Osteoblast (primary cell): ENCODE measurements at regions not wholly inside any gene's neighbourhood (a gene's known extent, or its start where the extent isn't known, plus 50 kb on each side); places are given as distances from the start of the nearest gene placed in this dataset.

Experiments used
- DNase-seq: peaks from one replicate; pipeline ENCODE4 v3.0.0; 2011; ENCODE audit warnings: low spot score, mixed read lengths; ENCODE audit not compliant: insufficient read length; ENCODE audit errors: missing footprints
- H2AFZ ChIP-seq: 2 replicates; pipeline ENCODE4 v1.6.0; 2011; ENCODE audit warnings: mild to moderate bottlenecking, low read length
- H3K27ac ChIP-seq: 2 replicates; pipeline ENCODE4 v1.5.1; 2011; ENCODE audit warnings: mild to moderate bottlenecking, low read depth, low read length, moderate library complexity
- H3K27me3 ChIP-seq: 2 replicates; pipeline ENCODE4 v1.6.0; 2012; ENCODE audit warnings: mild to moderate bottlenecking, control low read depth, inconsistent platforms, low read length, moderate library complexity; ENCODE audit not compliant: insufficient read depth
- H3K36me3 ChIP-seq: 2 replicates; pipeline ENCODE4 v1.5.1; 2011; ENCODE audit warnings: mild to moderate bottlenecking, low read length, control low read depth, moderate library complexity; ENCODE audit not compliant: insufficient read depth
- H3K4me1 ChIP-seq: 2 replicates; pipeline ENCODE4 v1.5.1; 2011; ENCODE audit warnings: mild to moderate bottlenecking, low read length, control low read depth, moderate library complexity; ENCODE audit not compliant: insufficient read depth
- H3K4me2 ChIP-seq: 2 replicates; pipeline ENCODE4 v1.6.0; 2011; ENCODE audit warnings: mild to moderate bottlenecking, low read length; ENCODE audit not compliant: insufficient read depth
- H3K4me3 ChIP-seq: fragments of 200-600 bp; sonication (generic); 3 replicates; pipeline ENCODE4 v1.5.1; 2012; ENCODE audit warnings: mild to moderate bottlenecking, low read length, inconsistent platforms; ENCODE audit not compliant: insufficient read depth
- H3K79me2 ChIP-seq: 2 replicates; pipeline ENCODE4 v1.6.0; 2012; ENCODE audit warnings: mild to moderate bottlenecking, low read length, control low read depth, inconsistent platforms; ENCODE audit not compliant: insufficient read depth
- H3K9me3 ChIP-seq: 2 replicates; pipeline ENCODE4 v1.5.1; 2011; ENCODE audit warnings: low read depth, low read length, control low read depth
- H4K20me1 ChIP-seq: 2 replicates; pipeline ENCODE4 v1.6.0; 2012; ENCODE audit warnings: mild to moderate bottlenecking, low read length, control low read depth; ENCODE audit not compliant: insufficient read depth
- CTCF ChIP-seq: IDR thresholded peaks from 2 replicates; pipeline ENCODE4 v1.5.1; 2011; ENCODE audit warnings: mild to moderate bottlenecking, low read depth, low read length, moderate library complexity; ENCODE audit errors: extremely low read depth

GRCh38 chr10:55013318-55013717 is 212.3 kb upstream of the PCDH15 start:
- TF ChIP-seq CTCF = no peak

GRCh38 chr10:55002420-55002819 is 201.4 kb upstream of the PCDH15 start:
- H3K27ac ChIP-seq = no peak overlapping the region
- H2AFZ ChIP-seq = no peak overlapping the region
- no peak overlapping the region for H3K4me3 ChIP-seq
- no peak overlapping the region for H3K4me2 ChIP-seq
- no peak for TF ChIP-seq CTCF
- no peaks in the 10 kb centered on the region for H3K27me3 ChIP-seq
- no peak for DNase-seq
- H3K36me3 ChIP-seq = no peaks in the 10 kb centered on the region
- H3K4me1 ChIP-seq = no peaks in the 10 kb centered on the region
- no peaks in the 10 kb centered on the region for H3K79me2 ChIP-seq
- H4K20me1 ChIP-seq = no peaks in the 10 kb centered on the region
- H3K9me3 ChIP-seq = no peaks in the 10 kb centered on the region

More at GRCh38 chr10:55013318-55013717, 212.3 kb upstream of the PCDH15 start:
- Histone ChIP-seq H3K27ac (no peak overlapping the region), H3K79me2 (no peaks in the 10 kb centered on the region), H3K4me1 (no peaks in the 10 kb centered on the region), H3K36me3 (no peaks in the 10 kb centered on the region), H3K9me3 (no peaks in the 10 kb centered on the region), H2AFZ (no peak overlapping the region), H3K27me3 (no peaks in the 10 kb centered on the region), H3K4me2 (no peak overlapping the region), H3K4me3 (no peak overlapping the region), H4K20me1 (no peaks in the 10 kb centered on the region)
- DNase-seq = no peak

- no peaks in the 10 kb centered on the region for H3K36me3 ChIP-seq
- DNase-seq = no peak
- no peaks in the 10 kb centered on the region for H3K4me1 ChIP-seq
- H3K4me3 ChIP-seq = no peak overlapping the region
- H4K20me1 ChIP-seq = no peaks in the 10 kb centered on the region
- no peaks in the 10 kb centered on the region for H3K79me2 ChIP-seq
- H3K4me2 ChIP-seq = no peak overlapping the region
- no peak overlapping the region for H2AFZ ChIP-seq
- no peak overlapping the region for H3K27ac ChIP-seq
- no peaks in the 10 kb centered on the region for H3K9me3 ChIP-seq
- no peaks in the 10 kb centered on the region for H3K27me3 ChIP-seq
- TF ChIP-seq CTCF = no peak
Measured at GRCh38 chr10:55001422-55001821, 200.4 kb upstream of the PCDH15 start.

- H3K36me3 ChIP-seq = no peaks in the 10 kb centered on the region
- DNase-seq = no peak
- no peak overlapping the region for H2AFZ ChIP-seq
- no peaks in the 10 kb centered on the region for H3K4me1 ChIP-seq
- H3K4me2 ChIP-seq = no peak overlapping the region
- H3K9me3 ChIP-seq = no peaks in the 10 kb centered on the region
- no peak overlapping the region for H3K27ac ChIP-seq
- no peaks in the 10 kb centered on the region for H4K20me1 ChIP-seq
- no peaks in the 10 kb centered on the region for H3K27me3 ChIP-seq
- H3K4me3 ChIP-seq = no peak overlapping the region
- TF ChIP-seq CTCF = no peak
- no peaks in the 10 kb centered on the region for H3K79me2 ChIP-seq
Measured at GRCh38 chr10:54993148-54993547, 192.1 kb upstream of the PCDH15 start.
